ENCODE measurements at regions not wholly inside any gene's neighbourhood (a gene's known extent, or its start where the extent isn't known, plus 50 kb on each side); places are given as distances from the start of the nearest gene placed in this dataset.

DNA sequence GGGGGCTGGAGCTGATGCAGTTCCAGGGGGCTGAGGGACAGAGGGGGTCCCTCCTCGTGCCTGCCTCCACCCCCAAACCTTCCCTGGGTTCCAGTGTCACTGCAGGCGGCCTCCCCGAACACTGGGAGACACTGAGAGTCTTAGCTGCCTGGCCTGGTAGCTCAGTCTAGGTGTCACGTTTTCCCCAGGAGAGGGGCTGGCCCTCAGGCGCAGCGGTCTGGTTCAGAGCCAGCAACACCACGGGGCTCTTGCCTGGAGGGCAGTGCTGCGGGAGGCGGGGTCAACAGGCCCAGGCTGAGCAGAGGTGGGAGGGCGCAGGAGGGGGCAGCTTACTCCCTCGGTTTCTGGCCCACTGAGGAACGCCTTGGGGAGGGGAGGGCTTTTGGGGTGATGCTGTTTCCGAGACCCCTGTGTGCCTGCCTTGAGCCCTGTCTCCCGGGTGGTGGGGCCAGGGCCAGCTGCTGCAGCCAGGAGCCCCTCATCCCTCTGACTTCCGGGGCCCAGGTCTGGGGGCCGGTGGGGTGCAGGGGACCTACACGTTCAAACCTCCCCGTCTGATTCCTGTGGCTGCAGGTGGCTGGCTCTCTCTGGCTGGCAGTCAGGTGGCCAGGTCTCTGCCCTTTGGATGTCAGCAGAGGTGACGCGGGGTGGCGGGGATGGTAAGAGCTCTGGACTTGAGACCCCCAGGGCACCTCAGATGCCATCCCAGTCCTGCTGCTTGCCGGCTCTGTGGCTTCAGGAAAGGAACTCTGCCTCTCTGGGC is 89.3 kb upstream of the GSE1 start (continued):
- TF ChIP-seq, protein P1, sequence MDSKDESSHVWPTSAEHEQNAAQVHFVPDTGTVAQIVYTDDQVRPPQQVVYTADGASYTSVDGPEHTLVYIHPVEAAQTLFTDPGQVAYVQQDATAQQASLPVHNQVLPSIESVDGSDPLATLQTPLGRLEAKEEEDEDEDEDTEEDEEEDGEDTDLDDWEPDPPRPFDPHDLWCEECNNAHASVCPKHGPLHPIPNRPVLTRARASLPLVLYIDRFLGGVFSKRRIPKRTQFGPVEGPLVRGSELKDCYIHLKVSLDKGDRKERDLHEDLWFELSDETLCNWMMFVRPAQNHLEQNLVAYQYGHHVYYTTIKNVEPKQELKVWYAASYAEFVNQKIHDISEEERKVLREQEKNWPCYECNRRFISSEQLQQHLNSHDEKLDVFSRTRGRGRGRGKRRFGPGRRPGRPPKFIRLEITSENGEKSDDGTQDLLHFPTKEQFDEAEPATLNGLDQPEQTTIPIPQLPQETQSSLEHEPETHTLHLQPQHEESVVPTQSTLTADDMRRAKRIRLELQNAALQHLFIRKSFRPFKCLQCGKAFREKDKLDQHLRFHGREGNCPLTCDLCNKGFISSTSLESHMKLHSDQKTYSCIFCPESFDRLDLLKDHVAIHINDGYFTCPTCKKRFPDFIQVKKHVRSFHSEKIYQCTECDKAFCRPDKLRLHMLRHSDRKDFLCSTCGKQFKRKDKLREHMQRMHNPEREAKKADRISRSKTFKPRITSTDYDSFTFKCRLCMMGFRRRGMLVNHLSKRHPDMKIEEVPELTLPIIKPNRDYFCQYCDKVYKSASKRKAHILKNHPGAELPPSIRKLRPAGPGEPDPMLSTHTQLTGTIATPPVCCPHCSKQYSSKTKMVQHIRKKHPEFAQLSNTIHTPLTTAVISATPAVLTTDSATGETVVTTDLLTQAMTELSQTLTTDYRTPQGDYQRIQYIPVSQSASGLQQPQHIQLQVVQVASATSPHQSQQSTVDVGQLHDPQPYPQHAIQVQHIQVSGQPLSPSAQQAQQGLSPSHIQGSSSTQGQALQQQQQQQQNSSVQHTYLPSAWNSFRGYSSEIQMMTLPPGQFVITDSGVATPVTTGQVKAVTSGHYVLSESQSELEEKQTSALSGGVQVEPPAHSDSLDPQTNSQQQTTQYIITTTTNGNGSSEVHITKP (CRISPR knock-in tag; IDR thresholded peaks at IDR 0.05; ENCODE audit: low read depth) = no peak
- TF ChIP-seq, protein P2, sequence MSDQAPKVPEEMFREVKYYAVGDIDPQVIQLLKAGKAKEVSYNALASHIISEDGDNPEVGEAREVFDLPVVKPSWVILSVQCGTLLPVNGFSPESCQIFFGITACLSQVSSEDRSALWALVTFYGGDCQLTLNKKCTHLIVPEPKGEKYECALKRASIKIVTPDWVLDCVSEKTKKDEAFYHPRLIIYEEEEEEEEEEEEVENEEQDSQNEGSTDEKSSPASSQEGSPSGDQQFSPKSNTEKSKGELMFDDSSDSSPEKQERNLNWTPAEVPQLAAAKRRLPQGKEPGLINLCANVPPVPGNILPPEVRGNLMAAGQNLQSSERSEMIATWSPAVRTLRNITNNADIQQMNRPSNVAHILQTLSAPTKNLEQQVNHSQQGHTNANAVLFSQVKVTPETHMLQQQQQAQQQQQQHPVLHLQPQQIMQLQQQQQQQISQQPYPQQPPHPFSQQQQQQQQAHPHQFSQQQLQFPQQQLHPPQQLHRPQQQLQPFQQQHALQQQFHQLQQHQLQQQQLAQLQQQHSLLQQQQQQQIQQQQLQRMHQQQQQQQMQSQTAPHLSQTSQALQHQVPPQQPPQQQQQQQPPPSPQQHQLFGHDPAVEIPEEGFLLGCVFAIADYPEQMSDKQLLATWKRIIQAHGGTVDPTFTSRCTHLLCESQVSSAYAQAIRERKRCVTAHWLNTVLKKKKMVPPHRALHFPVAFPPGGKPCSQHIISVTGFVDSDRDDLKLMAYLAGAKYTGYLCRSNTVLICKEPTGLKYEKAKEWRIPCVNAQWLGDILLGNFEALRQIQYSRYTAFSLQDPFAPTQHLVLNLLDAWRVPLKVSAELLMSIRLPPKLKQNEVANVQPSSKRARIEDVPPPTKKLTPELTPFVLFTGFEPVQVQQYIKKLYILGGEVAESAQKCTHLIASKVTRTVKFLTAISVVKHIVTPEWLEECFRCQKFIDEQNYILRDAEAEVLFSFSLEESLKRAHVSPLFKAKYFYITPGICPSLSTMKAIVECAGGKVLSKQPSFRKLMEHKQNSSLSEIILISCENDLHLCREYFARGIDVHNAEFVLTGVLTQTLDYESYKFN (CRISPR knock-in tag; conservative IDR thresholded peaks at IDR 0.05) = no peak; the same call in 1 of the 2 replicates
- TF ChIP-seq TRIM24 (CRISPR knock-in tag; IDR thresholded peaks at IDR 0.05) (no peak), NFKB2 (CRISPR knock-in tag; IDR thresholded peaks at IDR 0.05; ENCODE audit: borderline replicate concordance) (peak; percentile 84), SMAD1 (CRISPR knock-in tag; IDR thresholded peaks at IDR 0.05; ENCODE audit: borderline replicate concordance, low read depth) (no peak)
- TF ChIP-seq, protein P3, sequence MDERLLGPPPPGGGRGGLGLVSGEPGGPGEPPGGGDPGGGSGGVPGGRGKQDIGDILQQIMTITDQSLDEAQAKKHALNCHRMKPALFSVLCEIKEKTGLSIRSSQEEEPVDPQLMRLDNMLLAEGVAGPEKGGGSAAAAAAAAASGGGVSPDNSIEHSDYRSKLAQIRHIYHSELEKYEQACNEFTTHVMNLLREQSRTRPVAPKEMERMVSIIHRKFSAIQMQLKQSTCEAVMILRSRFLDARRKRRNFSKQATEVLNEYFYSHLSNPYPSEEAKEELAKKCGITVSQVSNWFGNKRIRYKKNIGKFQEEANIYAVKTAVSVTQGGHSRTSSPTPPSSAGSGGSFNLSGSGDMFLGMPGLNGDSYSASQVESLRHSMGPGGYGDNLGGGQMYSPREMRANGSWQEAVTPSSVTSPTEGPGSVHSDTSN (CRISPR knock-in tag; IDR thresholded peaks at IDR 0.05) = no peak
- TF ChIP-seq, protein P4, sequence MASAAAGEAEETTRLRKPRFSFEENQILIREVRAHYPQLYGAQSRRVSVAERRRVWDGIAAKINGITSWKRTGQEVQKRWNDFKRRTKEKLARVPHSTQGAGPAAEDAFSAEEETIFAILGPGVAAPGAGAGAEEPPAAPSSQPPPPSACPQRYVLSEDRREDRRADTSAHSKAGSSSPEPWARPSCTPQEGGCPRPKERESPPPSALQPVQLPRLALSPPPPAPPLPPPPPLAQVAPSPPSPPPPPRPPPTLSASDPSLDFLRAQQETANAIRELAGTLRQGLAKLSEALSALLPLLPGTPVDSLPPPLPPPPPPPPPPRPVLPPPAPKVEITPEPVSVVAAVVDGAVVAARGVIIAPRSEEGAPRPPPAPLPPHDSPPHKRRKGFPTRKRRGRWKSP (CRISPR knock-in tag; IDR thresholded peaks at IDR 0.05) = peak; percentile 71; the same call in 1 of the 2 replicates
- TF ChIP-seq, protein P5, sequence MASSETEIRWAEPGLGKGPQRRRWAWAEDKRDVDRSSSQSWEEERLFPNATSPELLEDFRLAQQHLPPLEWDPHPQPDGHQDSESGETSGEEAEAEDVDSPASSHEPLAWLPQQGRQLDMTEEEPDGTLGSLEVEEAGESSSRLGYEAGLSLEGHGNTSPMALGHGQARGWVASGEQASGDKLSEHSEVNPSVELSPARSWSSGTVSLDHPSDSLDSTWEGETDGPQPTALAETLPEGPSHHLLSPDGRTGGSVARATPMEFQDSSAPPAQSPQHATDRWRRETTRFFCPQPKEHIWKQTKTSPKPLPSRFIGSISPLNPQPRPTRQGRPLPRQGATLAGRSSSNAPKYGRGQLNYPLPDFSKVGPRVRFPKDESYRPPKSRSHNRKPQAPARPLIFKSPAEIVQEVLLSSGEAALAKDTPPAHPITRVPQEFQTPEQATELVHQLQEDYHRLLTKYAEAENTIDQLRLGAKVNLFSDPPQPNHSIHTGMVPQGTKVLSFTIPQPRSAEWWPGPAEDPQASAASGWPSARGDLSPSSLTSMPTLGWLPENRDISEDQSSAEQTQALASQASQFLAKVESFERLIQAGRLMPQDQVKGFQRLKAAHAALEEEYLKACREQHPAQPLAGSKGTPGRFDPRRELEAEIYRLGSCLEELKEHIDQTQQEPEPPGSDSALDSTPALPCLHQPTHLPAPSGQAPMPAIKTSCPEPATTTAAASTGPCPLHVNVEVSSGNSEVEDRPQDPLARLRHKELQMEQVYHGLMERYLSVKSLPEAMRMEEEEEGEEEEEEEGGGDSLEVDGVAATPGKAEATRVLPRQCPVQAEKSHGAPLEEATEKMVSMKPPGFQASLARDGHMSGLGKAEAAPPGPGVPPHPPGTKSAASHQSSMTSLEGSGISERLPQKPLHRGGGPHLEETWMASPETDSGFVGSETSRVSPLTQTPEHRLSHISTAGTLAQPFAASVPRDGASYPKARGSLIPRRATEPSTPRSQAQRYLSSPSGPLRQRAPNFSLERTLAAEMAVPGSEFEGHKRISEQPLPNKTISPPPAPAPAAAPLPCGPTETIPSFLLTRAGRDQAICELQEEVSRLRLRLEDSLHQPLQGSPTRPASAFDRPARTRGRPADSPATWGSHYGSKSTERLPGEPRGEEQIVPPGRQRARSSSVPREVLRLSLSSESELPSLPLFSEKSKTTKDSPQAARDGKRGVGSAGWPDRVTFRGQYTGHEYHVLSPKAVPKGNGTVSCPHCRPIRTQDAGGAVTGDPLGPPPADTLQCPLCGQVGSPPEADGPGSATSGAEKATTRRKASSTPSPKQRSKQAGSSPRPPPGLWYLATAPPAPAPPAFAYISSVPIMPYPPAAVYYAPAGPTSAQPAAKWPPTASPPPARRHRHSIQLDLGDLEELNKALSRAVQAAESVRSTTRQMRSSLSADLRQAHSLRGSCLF (CRISPR knock-in tag; IDR thresholded peaks at IDR 0.05; ENCODE audit: borderline replicate concordance) = no peak
- TF ChIP-seq, protein P6, sequence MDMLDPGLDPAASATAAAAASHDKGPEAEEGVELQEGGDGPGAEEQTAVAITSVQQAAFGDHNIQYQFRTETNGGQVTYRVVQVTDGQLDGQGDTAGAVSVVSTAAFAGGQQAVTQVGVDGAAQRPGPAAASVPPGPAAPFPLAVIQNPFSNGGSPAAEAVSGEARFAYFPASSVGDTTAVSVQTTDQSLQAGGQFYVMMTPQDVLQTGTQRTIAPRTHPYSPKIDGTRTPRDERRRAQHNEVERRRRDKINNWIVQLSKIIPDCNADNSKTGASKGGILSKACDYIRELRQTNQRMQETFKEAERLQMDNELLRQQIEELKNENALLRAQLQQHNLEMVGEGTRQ (IDR thresholded peaks at IDR 0.05; ENCODE audit: low read depth, low read length) = no peak
- TF ChIP-seq, protein P6 (CRISPR knock-in tag; IDR thresholded peaks at IDR 0.05; ENCODE audit: borderline replicate concordance) = no peak
